Activated T-helper 17 cell treated with anti-CD3 and anti-CD28 coated beads, Interleukin-2, amount 50 U/mL, for 72 hours (primary cell): ENCODE measurements at regions not wholly inside any gene's neighbourhood (a gene's known extent, or its start where the extent isn't known, plus 50 kb on each side); places are given as distances from the start of the nearest gene placed in this dataset.
"Not testable (repeated sequence)": the region's sequence is repeated elsewhere in the genome, so short reads cannot be mapped to it uniquely, and the experiment has no call there.

ENCODE experiments used
- ATAC-seq: fragments of 150-1000 bp; cut with Tn5 transposase; replicated peaks from 2 replicates; pipeline ENCODE4 v1.10.0; 2021; ENCODE audit warnings: mild to moderate bottlenecking, moderate library complexity
- H3K27ac Mint-ChIP-seq: one replicate; pipeline ENCODE4 v1.8.0; 2022; ENCODE audit warnings: mixed read lengths
- H3K27me3 Mint-ChIP-seq: one replicate; pipeline ENCODE4 v1.8.0; 2022; ENCODE audit warnings: mixed read lengths
- H3K36me3 Mint-ChIP-seq: one replicate; pipeline ENCODE4 v1.8.0; 2022; ENCODE audit warnings: low read depth, mild to moderate bottlenecking, mixed read lengths
- H3K4me1 Mint-ChIP-seq: one replicate; pipeline ENCODE4 v1.8.0; 2022; ENCODE audit warnings: mixed read lengths
- H3K4me3 Mint-ChIP-seq: one replicate; pipeline ENCODE4 v1.8.0; 2022; ENCODE audit warnings: mild to moderate bottlenecking, mixed read lengths
- H3K9me3 Mint-ChIP-seq: one replicate; pipeline ENCODE4 v1.8.0; 2022; ENCODE audit warnings: mixed read lengths

- H3K36me3 Mint-ChIP-seq = no peaks in the 10 kb centered on the region
- H3K4me1 Mint-ChIP-seq = no peaks in the 10 kb centered on the region
- no peak for ATAC-seq
- H3K27ac Mint-ChIP-seq = no peak overlapping the region
- no peaks in the 10 kb centered on the region for H3K9me3 Mint-ChIP-seq
- peaks cover 3% of the 10 kb centered on the region for H3K27me3 Mint-ChIP-seq
- H3K4me3 Mint-ChIP-seq = no peak overlapping the region
These were observed 282.9 kb downstream of the C16orf95 start for GRCh38 chr16:87034317-87034716.

- Mint-ChIP-seq H3K36me3 (no peaks in the 10 kb centered on the region), H3K27me3 (peaks cover 3% of the 10 kb centered on the region), H3K27ac (no peak overlapping the region), H3K9me3 (no peaks in the 10 kb centered on the region), H3K4me3 (no peak overlapping the region), H3K4me1 (no peaks in the 10 kb centered on the region)
- ATAC-seq = no peak
These were observed 282.1 kb downstream of the C16orf95 start for GRCh38 chr16:87035053-87035452.

- Mint-ChIP-seq H3K27me3 (peaks cover 3% of the 10 kb centered on the region), H3K4me3 (no peak overlapping the region), H3K27ac (no peak overlapping the region), H3K36me3 (no peaks in the 10 kb centered on the region), H3K4me1 (no peaks in the 10 kb centered on the region), H3K9me3 (no peaks in the 10 kb centered on the region)
- ATAC-seq = no peak
These were observed 280.2 kb downstream of the C16orf95 start for GRCh38 chr16:87037012-87037411.

GRCh38 chr16:87038528-87038927 lies 278.7 kb downstream of the C16orf95 start:
- H3K27me3 Mint-ChIP-seq, H3K4me1 Mint-ChIP-seq, ATAC-seq, H3K36me3 Mint-ChIP-seq, H3K4me3 Mint-ChIP-seq, H3K27ac Mint-ChIP-seq, H3K9me3 Mint-ChIP-seq: not testable (repeated sequence)

- Mint-ChIP-seq H3K27ac (no peak overlapping the region), H3K4me3 (no peak overlapping the region), H3K36me3 (no peaks in the 10 kb centered on the region), H3K9me3 (no peaks in the 10 kb centered on the region), H3K4me1 (no peaks in the 10 kb centered on the region), H3K27me3 (peaks cover 3% of the 10 kb centered on the region)
- no peak for ATAC-seq
These were observed 276.7 kb downstream of the C16orf95 start for GRCh38 chr16:87040169-87041117.

- no peaks in the 10 kb centered on the region for H3K36me3 Mint-ChIP-seq
- H3K9me3 Mint-ChIP-seq = no peaks in the 10 kb centered on the region
- H3K4me1 Mint-ChIP-seq = no peaks in the 10 kb centered on the region
These were observed 275.9 kb downstream of the C16orf95 start for GRCh38 chr16:87041286-87041685.

GRCh38 chr16:87042551-87043230 lies 274.5 kb downstream of the C16orf95 start:
- H3K27me3 Mint-ChIP-seq = peaks cover 3% of the 10 kb centered on the region

More at GRCh38 chr16:87041286-87041685, 275.9 kb downstream of the C16orf95 start:
- no peak for ATAC-seq
- Mint-ChIP-seq H3K27me3 (peaks cover 3% of the 10 kb centered on the region), H3K27ac (no peak overlapping the region), H3K4me3 (no peak overlapping the region)

GRCh38 chr16:87043231-87044031 lies 273.8 kb downstream of the C16orf95 start:
- no peak for ATAC-seq

More at GRCh38 chr16:87042551-87043230, 274.5 kb downstream of the C16orf95 start:
- H3K36me3 Mint-ChIP-seq = no peaks in the 10 kb centered on the region
- no peaks in the 10 kb centered on the region for H3K4me1 Mint-ChIP-seq
- no peak for ATAC-seq
- no peaks in the 10 kb centered on the region for H3K9me3 Mint-ChIP-seq
- no peak overlapping the region for H3K4me3 Mint-ChIP-seq
- no peak overlapping the region for H3K27ac Mint-ChIP-seq

GRCh38 chr16:87044032-87044382 lies 273.2 kb downstream of the C16orf95 start:
- Mint-ChIP-seq H3K36me3 (no peaks in the 10 kb centered on the region), H3K27ac (no peak overlapping the region), H3K4me3 (no peak overlapping the region), H3K9me3 (no peaks in the 10 kb centered on the region), H3K27me3 (peaks cover 3% of the 10 kb centered on the region), H3K4me1 (no peaks in the 10 kb centered on the region)
- ATAC-seq = no peak

More at GRCh38 chr16:87043231-87044031, 273.8 kb downstream of the C16orf95 start:
- Mint-ChIP-seq H3K36me3 (no peaks in the 10 kb centered on the region), H3K27me3 (peaks cover 3% of the 10 kb centered on the region), H3K4me3 (no peak overlapping the region), H3K27ac (no peak overlapping the region), H3K9me3 (no peaks in the 10 kb centered on the region), H3K4me1 (no peaks in the 10 kb centered on the region)

GRCh38 chr16:87044829-87045228 lies 272.4 kb downstream of the C16orf95 start:
- Mint-ChIP-seq H3K4me3 (no peak overlapping the region), H3K27me3 (peaks cover 3% of the 10 kb centered on the region), H3K4me1 (no peaks in the 10 kb centered on the region), H3K9me3 (peaks cover 3% of the 10 kb centered on the region), H3K36me3 (no peaks in the 10 kb centered on the region), H3K27ac (no peak overlapping the region)
- no peak for ATAC-seq

GRCh38 chr16:87045466-87046216 lies 271.6 kb downstream of the C16orf95 start:
- H3K36me3 Mint-ChIP-seq = no peaks in the 10 kb centered on the region
- ATAC-seq = no peak
- H3K9me3 Mint-ChIP-seq = peaks cover 3% of the 10 kb centered on the region
- H3K4me1 Mint-ChIP-seq = no peaks in the 10 kb centered on the region
- H3K27me3 Mint-ChIP-seq = peaks cover 7% of the 10 kb centered on the region
- no peak overlapping the region for H3K27ac Mint-ChIP-seq
- H3K4me3 Mint-ChIP-seq = no peak overlapping the region

- no peaks in the 10 kb centered on the region for H3K4me1 Mint-ChIP-seq
- peaks cover 7% of the 10 kb centered on the region for H3K27me3 Mint-ChIP-seq
- H3K9me3 Mint-ChIP-seq = peaks cover 3% of the 10 kb centered on the region
- no peak overlapping the region for H3K27ac Mint-ChIP-seq
- ATAC-seq = no peak
- H3K4me3 Mint-ChIP-seq = no peak overlapping the region
- H3K36me3 Mint-ChIP-seq = no peaks in the 10 kb centered on the region
These were observed 271.0 kb downstream of the C16orf95 start for GRCh38 chr16:87046235-87046634.

- Mint-ChIP-seq H3K27ac (no peak overlapping the region), H3K4me1 (no peaks in the 10 kb centered on the region), H3K4me3 (no peak overlapping the region), H3K27me3 (peaks cover 7% of the 10 kb centered on the region), H3K9me3 (peaks cover 3% of the 10 kb centered on the region), H3K36me3 (no peaks in the 10 kb centered on the region)
- no peak for ATAC-seq
These were observed 269.8 kb downstream of the C16orf95 start for GRCh38 chr16:87047221-87048037.
